Gastroesophageal sphincter (tissue), 2 donors: ENCODE measurements at regions not wholly inside any gene's neighbourhood (a gene's known extent, or its start where the extent isn't known, plus 50 kb on each side); places are given as distances from the start of the nearest gene placed in this dataset.
"Not testable (repeated sequence)": the region's sequence is repeated elsewhere in the genome, so short reads cannot be mapped to it uniquely, and the experiment has no call there.

Experiments
- EP300 ChIP-seq: sonication (generic); formaldehyde crosslinking; IDR thresholded peaks from one replicate; pipeline ENCODE4 v1.6.1; 2017; ENCODE audit warnings: antibody characterized with exemption, mild to moderate bottlenecking
- POLR2A ChIP-seq, 2 donors: fragments of 450-650 bp; IDR thresholded peaks; one replicate each; pipeline ENCODE4 v1.6.1; 2017; ENCODE audit warnings: antibody characterized with exemption in 2 of 2, mild to moderate bottlenecking in 2 of 2, moderate library complexity in 1 of 2
- POLR2AphosphoS5 ChIP-seq: sonication (generic); formaldehyde crosslinking; IDR thresholded peaks from one replicate; pipeline ENCODE4 v1.6.1; 2017; ENCODE audit warnings: antibody characterized with exemption

DNA sequence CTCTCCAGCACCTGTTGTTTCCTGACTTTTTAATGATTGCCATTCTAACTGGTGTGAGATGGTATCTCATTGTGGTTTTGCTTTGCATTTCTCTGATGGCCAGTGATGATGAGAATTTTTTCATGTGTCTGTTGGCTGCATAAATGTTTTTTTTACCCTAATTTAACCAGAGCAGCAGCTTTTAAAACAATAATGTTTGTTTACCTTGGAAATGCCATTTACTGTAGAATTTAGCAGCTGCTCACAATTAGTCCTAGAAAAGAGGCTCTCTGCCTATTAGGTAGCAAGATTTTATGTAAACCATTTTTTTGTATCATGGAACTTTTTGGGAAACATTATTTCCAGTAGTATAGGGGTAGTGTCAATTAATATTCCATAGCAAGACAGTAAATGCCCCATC is 761.4 kb downstream of the ZNF385D start:
- TF ChIP-seq EP300; POLR2AphosphoS5; POLR2A (IDR thresholded peaks at IDR 0.05): not testable (repeated sequence)
